ENCODE measurements at regions not wholly inside any gene's neighbourhood (a gene's known extent, or its start where the extent isn't known, plus 50 kb on each side); places are given as distances from the start of the nearest gene placed in this dataset.

GRCh38 chr14:37668646-37669045 lies 73.2 kb downstream of the TTC6 start:
- TF ChIP-seq STAT5B (CRISPR knock-in tag; IDR thresholded peaks at IDR 0.05), result no peak
- no peak for TF ChIP-seq ZNF414 (CRISPR knock-in tag; IDR thresholded peaks at IDR 0.05)
- no peak for TF ChIP-seq HOXA7 (CRISPR knock-in tag; IDR thresholded peaks at IDR 0.05)
